ENCODE measurements at regions not wholly inside any gene's neighbourhood (a gene's known extent, or its start where the extent isn't known, plus 50 kb on each side); places are given as distances from the start of the nearest gene placed in this dataset.

DNA sequence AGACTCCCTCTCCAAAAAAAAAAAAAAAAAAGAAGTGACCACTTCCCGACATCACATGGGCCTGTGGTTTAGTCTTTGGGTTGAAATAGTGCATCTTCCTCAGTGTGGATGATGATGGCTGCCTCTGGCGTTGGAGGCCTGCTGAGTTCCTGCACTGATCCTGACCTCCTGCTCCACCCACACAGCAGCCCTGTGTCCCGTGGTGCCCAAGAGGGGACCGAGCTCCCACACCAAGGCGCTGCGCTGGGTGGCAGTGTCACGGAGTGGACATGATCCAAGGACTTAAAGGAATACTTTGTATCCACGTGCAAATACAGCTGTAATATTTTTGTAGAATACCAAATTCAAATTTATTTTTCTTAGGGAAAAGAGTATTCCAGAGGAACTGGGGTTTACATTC lies 109.2 kb upstream of the PHACTR3 start:
- 90% methylated on average over 8 of the region's 8 CpGs; no CpG with 5 or more reads in 1 of the 2 experiments for WGBS, 2 experiments (ENCODE audit: extremely low coverage in 1 of 2, insufficient coverage in 1 of 2, insufficient read length in 1 of 2, insufficient replicate concordance in 2 of 2, low coverage in 1 of 2, low lambda C conversion rate in 2 of 2, missing lambda C conversion rate in 1 of 2)

More for the DNA sequence above, 109.2 kb upstream of the PHACTR3 start:
- FAIRE-seq (no peak), DNase-seq (ENCODE audit: low read depth in 1 of 2, low spot score in 2 of 2) (no peak)
- CTCF ChIA-PET (ENCODE audit: partially characterized antibody), result interaction anchor here (0.9 to 2.6 kb wide), 31 partner anchors 10 to 470 kb away, joined by 3 to 40 read pairs (median 5); no protein-coding TSS in a partner anchor
- no peaks in the 10 kb centered on the region for H3K36me3 ChIP-seq (ENCODE audit: control insufficient read depth in 2 of 4, insufficient read depth in 4 of 4, low read length in 3 of 4)
- peaks cover 0 to 3% (median 0%) of the 10 kb centered on the region in 4 experiments; a peak in 1 of 7 replicates for H3K4me1 ChIP-seq (replicated peaks in 1 of 4; ENCODE audit: control insufficient read depth in 3 of 4, insufficient read depth in 4 of 4, low read length in 3 of 4)
- H3K9me3 ChIP-seq (ENCODE audit: insufficient read depth in 2 of 2, low read depth in 1 of 2, low read length in 1 of 2), result no peaks in the 10 kb centered on the region
- H2BK5ac ChIP-seq (ENCODE audit: low read depth, low read length), result no peak overlapping the region
- POLR2A ChIA-PET (ENCODE audit: partially characterized antibody), result no interaction called here
- no peak overlapping the region for H3K4me2 ChIP-seq (ENCODE audit: insufficient read depth in 1 of 2, low read depth in 2 of 2, low read length in 2 of 2)
- no peak overlapping the region for H2BK15ac ChIP-seq (ENCODE audit: low read length)
- no peak overlapping the region for H2AK5ac ChIP-seq (ENCODE audit: low read depth, low read length)
- no peak overlapping the region for H2AFZ ChIP-seq (ENCODE audit: low read length)
- no peak overlapping the region for H3K4me3 ChIP-seq (ENCODE audit: extremely low read depth in 1 of 4, insufficient read depth in 2 of 4, low read depth in 3 of 4, low read length in 4 of 4)
- H2BK120ac ChIP-seq (replicated peaks; ENCODE audit: low read depth, low read length), result no peak overlapping the region
- no peaks in the 10 kb centered on the region for H3K79me2 ChIP-seq (ENCODE audit: control insufficient read depth in 1 of 2, insufficient read depth in 2 of 2, low read length in 2 of 2)
- H4K5ac ChIP-seq (ENCODE audit: insufficient read length, low read depth, low read length), result no peak overlapping the region
- H3K27me3 ChIP-seq (replicated peaks in 1 of 4; ENCODE audit: control insufficient read depth in 3 of 4, extremely low read depth in 1 of 4, insufficient read depth in 3 of 4, low read length in 3 of 4), result peaks cover 0 to 2% (median 0%) of the 10 kb centered on the region in 4 experiments; a peak in 3 of 7 replicates
- H3K23ac ChIP-seq (ENCODE audit: insufficient read length), result no peak overlapping the region
- H3K23me2 ChIP-seq (ENCODE audit: low read depth, low read length), result no peaks in the 10 kb centered on the region
- H4K8ac ChIP-seq (ENCODE audit: extremely low read depth, insufficient read depth, low read length), result no peak overlapping the region
- H3K18ac ChIP-seq (ENCODE audit: extremely low read depth, low read length), result no peak overlapping the region
- no peaks in the 10 kb centered on the region for H3K79me1 ChIP-seq (ENCODE audit: low read depth, low read length)
- H3K27ac ChIP-seq (ENCODE audit: low read depth, low read length), result no peak overlapping the region
- no peak overlapping the region for H3K9ac ChIP-seq (replicated peaks in 1 of 4; ENCODE audit: extremely low read depth in 1 of 4, low read depth in 3 of 4, low read length in 3 of 4)
- no peak overlapping the region for H3K56ac ChIP-seq (replicated peaks; ENCODE audit: insufficient read length, low read depth, low read length)
- no peak overlapping the region for H4K91ac ChIP-seq (replicated peaks; ENCODE audit: insufficient read length, low read length)
- H3K4ac ChIP-seq (replicated peaks; ENCODE audit: insufficient read length, low read depth, low read length), result no peak overlapping the region
- no peaks in the 10 kb centered on the region for H4K20me1 ChIP-seq (replicated peaks in 1 of 2; ENCODE audit: control insufficient read depth in 1 of 2, insufficient read depth in 2 of 2, low read length in 2 of 2)
- no peak for TF ChIP-seq RAD21 (IDR thresholded peaks at IDR 0.05 in 1 of 2, conservative IDR thresholded peaks at IDR 0.05 in 1 of 2; ENCODE audit: low read depth in 2 of 2, low read length in 2 of 2)
- no peak for TF ChIP-seq CBX8 (IDR thresholded peaks at IDR 0.05; ENCODE audit: borderline replicate concordance, low read depth, low read length)
- no peak for TF ChIP-seq KDM1A (IDR thresholded peaks at IDR 0.05; ENCODE audit: borderline replicate concordance, low read length)
- TF ChIP-seq SIX5 (IDR thresholded peaks at IDR 0.05; ENCODE audit: low read depth, low read length), result no peak
- TF ChIP-seq SP4 (IDR thresholded peaks at IDR 0.05; ENCODE audit: low read length), result no peak
- TF ChIP-seq JUND (IDR thresholded peaks at IDR 0.05; ENCODE audit: low read length), result no peak
- TF ChIP-seq, protein P1, sequence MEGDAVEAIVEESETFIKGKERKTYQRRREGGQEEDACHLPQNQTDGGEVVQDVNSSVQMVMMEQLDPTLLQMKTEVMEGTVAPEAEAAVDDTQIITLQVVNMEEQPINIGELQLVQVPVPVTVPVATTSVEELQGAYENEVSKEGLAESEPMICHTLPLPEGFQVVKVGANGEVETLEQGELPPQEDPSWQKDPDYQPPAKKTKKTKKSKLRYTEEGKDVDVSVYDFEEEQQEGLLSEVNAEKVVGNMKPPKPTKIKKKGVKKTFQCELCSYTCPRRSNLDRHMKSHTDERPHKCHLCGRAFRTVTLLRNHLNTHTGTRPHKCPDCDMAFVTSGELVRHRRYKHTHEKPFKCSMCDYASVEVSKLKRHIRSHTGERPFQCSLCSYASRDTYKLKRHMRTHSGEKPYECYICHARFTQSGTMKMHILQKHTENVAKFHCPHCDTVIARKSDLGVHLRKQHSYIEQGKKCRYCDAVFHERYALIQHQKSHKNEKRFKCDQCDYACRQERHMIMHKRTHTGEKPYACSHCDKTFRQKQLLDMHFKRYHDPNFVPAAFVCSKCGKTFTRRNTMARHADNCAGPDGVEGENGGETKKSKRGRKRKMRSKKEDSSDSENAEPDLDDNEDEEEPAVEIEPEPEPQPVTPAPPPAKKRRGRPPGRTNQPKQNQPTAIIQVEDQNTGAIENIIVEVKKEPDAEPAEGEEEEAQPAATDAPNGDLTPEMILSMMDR (IDR thresholded peaks at IDR 0.05; ENCODE audit: control extremely low read depth in 1 of 3, insufficient read depth in 1 of 3, low read depth in 1 of 3, low read length in 3 of 3), result no peak
- TF ChIP-seq, protein P2, sequence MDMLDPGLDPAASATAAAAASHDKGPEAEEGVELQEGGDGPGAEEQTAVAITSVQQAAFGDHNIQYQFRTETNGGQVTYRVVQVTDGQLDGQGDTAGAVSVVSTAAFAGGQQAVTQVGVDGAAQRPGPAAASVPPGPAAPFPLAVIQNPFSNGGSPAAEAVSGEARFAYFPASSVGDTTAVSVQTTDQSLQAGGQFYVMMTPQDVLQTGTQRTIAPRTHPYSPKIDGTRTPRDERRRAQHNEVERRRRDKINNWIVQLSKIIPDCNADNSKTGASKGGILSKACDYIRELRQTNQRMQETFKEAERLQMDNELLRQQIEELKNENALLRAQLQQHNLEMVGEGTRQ (IDR thresholded peaks at IDR 0.05; ENCODE audit: low read length), result no peak
- no peak overlapping the region for H3K14ac ChIP-seq (ENCODE audit: insufficient read length)
- H2BK20ac ChIP-seq (ENCODE audit: low read length), result no peak overlapping the region
- no peak overlapping the region for H2BK12ac ChIP-seq (ENCODE audit: low read depth, low read length)
